GM23338 (cell line): ENCODE measurements at regions not wholly inside any gene's neighbourhood (a gene's known extent, or its start where the extent isn't known, plus 50 kb on each side); places are given as distances from the start of the nearest gene placed in this dataset.

Experiments used
- ATAC-seq: fragments of 200-7000 bp; cut with Tn5 transposase; 3 replicates; pipeline ENCODE4 v1.9.1; 2020
- DNase-seq: peaks from one replicate; pipeline ENCODE4 v3.0.0-alpha.2; 2015; ENCODE audit warnings: low spot score
- H2AFZ ChIP-seq: fragments of 200-600 bp; sonication (generic); 2 replicates; pipeline ENCODE4 v1.8.0; 2016; ENCODE audit warnings: antibody characterized with exemption, mild to moderate bottlenecking, moderate library complexity
- H3F3A ChIP-seq: fragments of 200-600 bp; sonication (generic); replicated peaks from 2 replicates; pipeline ENCODE4 v1.8.0; 2017; ENCODE audit warnings: antibody characterized with exemption, mixed run types, low read depth
- H3K27ac ChIP-seq: fragments of 200-600 bp; sonication (generic); 2 replicates; pipeline ENCODE4 v1.6.1; 2016; ENCODE audit warnings: low read depth
- H3K27me3 ChIP-seq: fragments of 200-600 bp; sonication (generic); 2 replicates; pipeline ENCODE4 v1.8.0; 2016; ENCODE audit warnings: mild to moderate bottlenecking, mixed run types, moderate library complexity; ENCODE audit not compliant: insufficient read depth
- H3K36me3 ChIP-seq: fragments of 200-600 bp; sonication (generic); 2 replicates; pipeline ENCODE4 v1.8.0; 2016; ENCODE audit warnings: mild to moderate bottlenecking; ENCODE audit not compliant: insufficient read depth
- H3K4me1 ChIP-seq: fragments of 200-600 bp; sonication (generic); 2 replicates; pipeline ENCODE4 v1.8.0; 2016; ENCODE audit warnings: mild to moderate bottlenecking, moderate library complexity; ENCODE audit not compliant: insufficient read depth
- H3K4me2 ChIP-seq: fragments of 200-600 bp; sonication (generic); 2 replicates; pipeline ENCODE4 v1.7.1; 2017; ENCODE audit warnings: mixed run types
- H3K4me3 ChIP-seq: fragments of 200-600 bp; sonication (generic); 2 replicates; pipeline ENCODE4 v1.6.1; 2016; ENCODE audit warnings: mixed run types
- H3K79me2 ChIP-seq: fragments of 200-600 bp; sonication (generic); replicated peaks from 2 replicates; pipeline ENCODE4 v1.8.0; 2017; ENCODE audit warnings: mild to moderate bottlenecking; ENCODE audit not compliant: insufficient read depth
- H3K9me2 ChIP-seq: fragments of 200-600 bp; sonication (generic); 2 replicates; pipeline ENCODE4 v1.8.0; 2017; ENCODE audit not compliant: insufficient read depth
- H4K20me1 ChIP-seq: fragments of 200-600 bp; sonication (generic); replicated peaks from 2 replicates; pipeline ENCODE4 v1.8.0; 2017; ENCODE audit warnings: mild to moderate bottlenecking; ENCODE audit not compliant: insufficient read depth
- H3K27ac Mint-ChIP-seq: 2 replicates; pipeline ENCODE4 v1.8.0; 2020; ENCODE audit warnings: inconsistent platforms, mild to moderate bottlenecking, moderate library complexity, mixed read lengths
- H3K27me3 Mint-ChIP-seq: 3 replicates; pipeline ENCODE4 v1.8.0; 2022; ENCODE audit warnings: low read depth, mild to moderate bottlenecking, moderate library complexity, mixed read lengths, inconsistent platforms; ENCODE audit not compliant: insufficient read depth, poor library complexity
- H3K36me3 Mint-ChIP-seq: 3 replicates; pipeline ENCODE4 v1.8.0; 2021; ENCODE audit warnings: low read depth, mild to moderate bottlenecking, inconsistent platforms, moderate library complexity, mixed read lengths
- H3K4me1 Mint-ChIP-seq: 3 replicates; pipeline ENCODE4 v1.8.0; 2020; ENCODE audit warnings: mild to moderate bottlenecking, inconsistent platforms, mixed read lengths
- H3K4me3 Mint-ChIP-seq: 3 replicates; pipeline ENCODE4 v1.8.0; 2021; ENCODE audit warnings: moderate library complexity, mild to moderate bottlenecking, inconsistent platforms, mixed read lengths
- H3K9me3 Mint-ChIP-seq: 3 replicates; pipeline ENCODE4 v1.8.0; 2020; ENCODE audit warnings: moderate library complexity, mild to moderate bottlenecking, inconsistent platforms, mixed read lengths
- CREB1 ChIP-seq: fragments of 250-450 bp; sonication (Bioruptor Pico); IDR thresholded peaks from 2 replicates; pipeline ENCODE4 v1.5.0; 2020; ENCODE audit warnings: low read depth, mild to moderate bottlenecking, moderate library complexity
- JUNB ChIP-seq: IDR thresholded peaks from one replicate; pipeline ENCODE4 v1.6.1; 2016; ENCODE audit warnings: antibody characterized with exemption; ENCODE audit not compliant: unreplicated experiment
- NANOG ChIP-seq: IDR thresholded peaks from 2 replicates; pipeline ENCODE4 v1.6.1; 2016; ENCODE audit warnings: antibody characterized with exemption, borderline replicate concordance
- POLR2AphosphoS5 ChIP-seq: IDR thresholded peaks from 2 replicates; pipeline ENCODE4 v1.6.1; 2016; ENCODE audit warnings: antibody characterized with exemption, low read depth
- STAT1 ChIP-seq: IDR thresholded peaks from one replicate; pipeline ENCODE4 v1.6.1; 2016; ENCODE audit warnings: antibody characterized with exemption; ENCODE audit not compliant: unreplicated experiment
- ZNF114 ChIP-seq: fragments of 250-450 bp; sonication (Bioruptor Pico); IDR thresholded peaks from 2 replicates; pipeline ENCODE4 v1.5.0; 2020; ENCODE audit warnings: mild to moderate bottlenecking, moderate library complexity
- ZNF331 ChIP-seq: fragments of 250-450 bp; sonication (Bioruptor Pico); IDR thresholded peaks from 2 replicates; pipeline ENCODE4 v1.5.0; 2020; ENCODE audit warnings: low read depth, mild to moderate bottlenecking, moderate library complexity
- TF ChIP-seq, protein P1 (sequence below), 2 experiments: fragments of 200-600 bp in 1 of 2; sonication (generic) in 1 of 2; conservative IDR thresholded peaks; 2 replicates each; pipeline versions ENCODE4 v1.5.1 to v1.6.1; 2016 to 2017; ENCODE audit warnings: antibody characterized with exemption in 2 of 2, low read depth in 2 of 2, mild to moderate bottlenecking in 2 of 2, moderate library complexity in 1 of 2
- TF ChIP-seq, protein P2 (sequence below): IDR thresholded peaks from 2 replicates; pipeline ENCODE4 v1.6.1; 2016; ENCODE audit warnings: antibody characterized with exemption
- TF ChIP-seq, protein P3 (sequence below): fragments of 250-450 bp; sonication (Bioruptor Pico); IDR thresholded peaks from 2 replicates; pipeline ENCODE4 v1.5.0; 2020; ENCODE audit warnings: mild to moderate bottlenecking, moderate library complexity
- TF ChIP-seq, protein P4 (sequence below): IDR thresholded peaks from one replicate; pipeline ENCODE4 v1.6.1; 2018; ENCODE audit warnings: antibody characterized with exemption; ENCODE audit not compliant: unreplicated experiment

DNA sequence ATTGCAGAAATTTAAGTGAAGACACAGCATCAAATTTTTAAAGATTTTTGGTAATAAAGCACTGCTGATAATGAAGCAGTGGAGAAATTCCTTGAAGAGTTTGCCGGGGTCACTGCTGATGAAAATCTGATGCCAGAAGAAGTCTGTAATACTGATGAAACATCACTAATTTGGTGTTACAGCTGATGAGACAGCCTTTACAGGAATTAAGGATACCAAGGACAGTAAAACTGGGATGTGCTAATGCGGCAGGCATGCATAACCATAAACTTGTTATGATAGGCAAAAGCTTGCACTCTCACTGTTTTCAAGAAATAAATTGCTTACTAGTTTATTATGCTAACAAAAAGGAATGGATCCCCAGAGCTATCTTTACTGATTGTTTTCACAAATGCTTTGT, 52.9 kb upstream of the VEGFC start:
- ATAC-seq (no peak), DNase-seq (no peak)
- TF ChIP-seq, protein P1, sequence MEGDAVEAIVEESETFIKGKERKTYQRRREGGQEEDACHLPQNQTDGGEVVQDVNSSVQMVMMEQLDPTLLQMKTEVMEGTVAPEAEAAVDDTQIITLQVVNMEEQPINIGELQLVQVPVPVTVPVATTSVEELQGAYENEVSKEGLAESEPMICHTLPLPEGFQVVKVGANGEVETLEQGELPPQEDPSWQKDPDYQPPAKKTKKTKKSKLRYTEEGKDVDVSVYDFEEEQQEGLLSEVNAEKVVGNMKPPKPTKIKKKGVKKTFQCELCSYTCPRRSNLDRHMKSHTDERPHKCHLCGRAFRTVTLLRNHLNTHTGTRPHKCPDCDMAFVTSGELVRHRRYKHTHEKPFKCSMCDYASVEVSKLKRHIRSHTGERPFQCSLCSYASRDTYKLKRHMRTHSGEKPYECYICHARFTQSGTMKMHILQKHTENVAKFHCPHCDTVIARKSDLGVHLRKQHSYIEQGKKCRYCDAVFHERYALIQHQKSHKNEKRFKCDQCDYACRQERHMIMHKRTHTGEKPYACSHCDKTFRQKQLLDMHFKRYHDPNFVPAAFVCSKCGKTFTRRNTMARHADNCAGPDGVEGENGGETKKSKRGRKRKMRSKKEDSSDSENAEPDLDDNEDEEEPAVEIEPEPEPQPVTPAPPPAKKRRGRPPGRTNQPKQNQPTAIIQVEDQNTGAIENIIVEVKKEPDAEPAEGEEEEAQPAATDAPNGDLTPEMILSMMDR (conservative IDR thresholded peaks at IDR 0.05; ENCODE audit: low read depth in 2 of 2): no peak
- TF ChIP-seq NANOG (no peak), ZNF114 (no peak), POLR2AphosphoS5 (no peak), CREB1 (CRISPR knock-in tag) (no peak), STAT1 (no peak), JUNB (no peak), ZNF331 (CRISPR knock-in tag) (no peak)
- TF ChIP-seq, protein P2, sequence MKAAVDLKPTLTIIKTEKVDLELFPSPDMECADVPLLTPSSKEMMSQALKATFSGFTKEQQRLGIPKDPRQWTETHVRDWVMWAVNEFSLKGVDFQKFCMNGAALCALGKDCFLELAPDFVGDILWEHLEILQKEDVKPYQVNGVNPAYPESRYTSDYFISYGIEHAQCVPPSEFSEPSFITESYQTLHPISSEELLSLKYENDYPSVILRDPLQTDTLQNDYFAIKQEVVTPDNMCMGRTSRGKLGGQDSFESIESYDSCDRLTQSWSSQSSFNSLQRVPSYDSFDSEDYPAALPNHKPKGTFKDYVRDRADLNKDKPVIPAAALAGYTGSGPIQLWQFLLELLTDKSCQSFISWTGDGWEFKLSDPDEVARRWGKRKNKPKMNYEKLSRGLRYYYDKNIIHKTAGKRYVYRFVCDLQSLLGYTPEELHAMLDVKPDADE: no peak
- TF ChIP-seq, protein P3, sequence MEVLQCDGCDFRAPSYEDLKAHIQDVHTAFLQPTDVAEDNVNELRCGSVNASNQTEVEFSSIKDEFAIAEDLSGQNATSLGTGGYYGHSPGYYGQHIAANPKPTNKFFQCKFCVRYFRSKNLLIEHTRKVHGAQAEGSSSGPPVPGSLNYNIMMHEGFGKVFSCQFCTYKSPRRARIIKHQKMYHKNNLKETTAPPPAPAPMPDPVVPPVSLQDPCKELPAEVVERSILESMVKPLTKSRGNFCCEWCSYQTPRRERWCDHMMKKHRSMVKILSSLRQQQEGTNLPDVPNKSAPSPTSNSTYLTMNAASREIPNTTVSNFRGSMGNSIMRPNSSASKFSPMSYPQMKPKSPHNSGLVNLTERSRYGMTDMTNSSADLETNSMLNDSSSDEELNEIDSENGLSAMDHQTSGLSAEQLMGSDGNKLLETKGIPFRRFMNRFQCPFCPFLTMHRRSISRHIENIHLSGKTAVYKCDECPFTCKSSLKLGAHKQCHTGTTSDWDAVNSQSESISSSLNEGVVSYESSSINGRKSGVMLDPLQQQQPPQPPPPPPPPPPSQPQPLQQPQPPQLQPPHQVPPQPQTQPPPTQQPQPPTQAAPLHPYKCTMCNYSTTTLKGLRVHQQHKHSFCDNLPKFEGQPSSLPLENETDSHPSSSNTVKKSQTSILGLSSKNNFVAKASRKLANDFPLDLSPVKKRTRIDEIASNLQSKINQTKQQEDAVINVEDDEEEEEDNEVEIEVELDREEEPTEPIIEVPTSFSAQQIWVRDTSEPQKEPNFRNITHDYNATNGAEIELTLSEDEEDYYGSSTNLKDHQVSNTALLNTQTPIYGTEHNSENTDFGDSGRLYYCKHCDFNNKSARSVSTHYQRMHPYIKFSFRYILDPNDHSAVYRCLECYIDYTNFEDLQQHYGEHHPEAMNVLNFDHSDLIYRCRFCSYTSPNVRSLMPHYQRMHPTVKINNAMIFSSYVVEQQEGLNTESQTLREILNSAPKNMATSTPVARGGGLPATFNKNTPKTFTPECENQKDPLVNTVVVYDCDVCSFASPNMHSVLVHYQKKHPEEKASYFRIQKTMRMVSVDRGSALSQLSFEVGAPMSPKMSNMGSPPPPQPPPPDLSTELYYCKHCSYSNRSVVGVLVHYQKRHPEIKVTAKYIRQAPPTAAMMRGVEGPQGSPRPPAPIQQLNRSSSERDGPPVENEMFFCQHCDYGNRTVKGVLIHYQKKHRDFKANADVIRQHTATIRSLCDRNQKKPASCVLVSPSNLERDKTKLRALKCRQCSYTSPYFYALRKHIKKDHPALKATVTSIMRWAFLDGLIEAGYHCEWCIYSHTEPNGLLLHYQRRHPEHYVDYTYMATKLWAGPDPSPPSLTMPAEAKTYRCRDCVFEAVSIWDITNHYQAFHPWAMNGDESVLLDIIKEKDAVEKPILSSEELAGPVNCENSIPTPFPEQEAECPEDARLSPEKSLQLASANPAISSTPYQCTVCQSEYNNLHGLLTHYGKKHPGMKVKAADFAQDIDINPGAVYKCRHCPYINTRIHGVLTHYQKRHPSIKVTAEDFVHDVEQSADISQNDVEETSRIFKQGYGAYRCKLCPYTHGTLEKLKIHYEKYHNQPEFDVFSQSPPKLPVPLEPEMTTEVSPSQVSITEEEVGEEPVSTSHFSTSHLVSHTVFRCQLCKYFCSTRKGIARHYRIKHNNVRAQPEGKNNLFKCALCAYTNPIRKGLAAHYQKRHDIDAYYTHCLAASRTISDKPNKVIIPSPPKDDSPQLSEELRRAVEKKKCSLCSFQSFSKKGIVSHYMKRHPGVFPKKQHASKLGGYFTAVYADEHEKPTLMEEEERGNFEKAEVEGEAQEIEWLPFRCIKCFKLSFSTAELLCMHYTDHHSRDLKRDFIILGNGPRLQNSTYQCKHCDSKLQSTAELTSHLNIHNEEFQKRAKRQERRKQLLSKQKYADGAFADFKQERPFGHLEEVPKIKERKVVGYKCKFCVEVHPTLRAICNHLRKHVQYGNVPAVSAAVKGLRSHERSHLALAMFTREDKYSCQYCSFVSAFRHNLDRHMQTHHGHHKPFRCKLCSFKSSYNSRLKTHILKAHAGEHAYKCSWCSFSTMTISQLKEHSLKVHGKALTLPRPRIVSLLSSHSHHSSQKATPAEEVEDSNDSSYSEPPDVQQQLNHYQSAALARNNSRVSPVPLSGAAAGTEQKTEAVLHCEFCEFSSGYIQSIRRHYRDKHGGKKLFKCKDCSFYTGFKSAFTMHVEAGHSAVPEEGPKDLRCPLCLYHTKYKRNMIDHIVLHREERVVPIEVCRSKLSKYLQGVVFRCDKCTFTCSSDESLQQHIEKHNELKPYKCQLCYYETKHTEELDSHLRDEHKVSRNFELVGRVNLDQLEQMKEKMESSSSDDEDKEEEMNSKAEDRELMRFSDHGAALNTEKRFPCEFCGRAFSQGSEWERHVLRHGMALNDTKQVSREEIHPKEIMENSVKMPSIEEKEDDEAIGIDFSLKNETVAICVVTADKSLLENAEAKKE (CRISPR knock-in tag): no peak
- TF ChIP-seq, protein P4, sequence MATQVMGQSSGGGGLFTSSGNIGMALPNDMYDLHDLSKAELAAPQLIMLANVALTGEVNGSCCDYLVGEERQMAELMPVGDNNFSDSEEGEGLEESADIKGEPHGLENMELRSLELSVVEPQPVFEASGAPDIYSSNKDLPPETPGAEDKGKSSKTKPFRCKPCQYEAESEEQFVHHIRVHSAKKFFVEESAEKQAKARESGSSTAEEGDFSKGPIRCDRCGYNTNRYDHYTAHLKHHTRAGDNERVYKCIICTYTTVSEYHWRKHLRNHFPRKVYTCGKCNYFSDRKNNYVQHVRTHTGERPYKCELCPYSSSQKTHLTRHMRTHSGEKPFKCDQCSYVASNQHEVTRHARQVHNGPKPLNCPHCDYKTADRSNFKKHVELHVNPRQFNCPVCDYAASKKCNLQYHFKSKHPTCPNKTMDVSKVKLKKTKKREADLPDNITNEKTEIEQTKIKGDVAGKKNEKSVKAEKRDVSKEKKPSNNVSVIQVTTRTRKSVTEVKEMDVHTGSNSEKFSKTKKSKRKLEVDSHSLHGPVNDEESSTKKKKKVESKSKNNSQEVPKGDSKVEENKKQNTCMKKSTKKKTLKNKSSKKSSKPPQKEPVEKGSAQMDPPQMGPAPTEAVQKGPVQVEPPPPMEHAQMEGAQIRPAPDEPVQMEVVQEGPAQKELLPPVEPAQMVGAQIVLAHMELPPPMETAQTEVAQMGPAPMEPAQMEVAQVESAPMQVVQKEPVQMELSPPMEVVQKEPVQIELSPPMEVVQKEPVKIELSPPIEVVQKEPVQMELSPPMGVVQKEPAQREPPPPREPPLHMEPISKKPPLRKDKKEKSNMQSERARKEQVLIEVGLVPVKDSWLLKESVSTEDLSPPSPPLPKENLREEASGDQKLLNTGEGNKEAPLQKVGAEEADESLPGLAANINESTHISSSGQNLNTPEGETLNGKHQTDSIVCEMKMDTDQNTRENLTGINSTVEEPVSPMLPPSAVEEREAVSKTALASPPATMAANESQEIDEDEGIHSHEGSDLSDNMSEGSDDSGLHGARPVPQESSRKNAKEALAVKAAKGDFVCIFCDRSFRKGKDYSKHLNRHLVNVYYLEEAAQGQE: no peak
- H3K27me3 ChIP-seq: no peaks in the 10 kb centered on the region
- no peaks in the 10 kb centered on the region for H3K9me2 ChIP-seq
- H3K4me3 Mint-ChIP-seq: no peak overlapping the region
- no peaks in the 10 kb centered on the region for H3K4me1 Mint-ChIP-seq
- H3K4me1 ChIP-seq: no peaks in the 10 kb centered on the region
- no peak overlapping the region for H3K27ac ChIP-seq
- no peak overlapping the region for H3K4me2 ChIP-seq
- H3K79me2 ChIP-seq: no peaks in the 10 kb centered on the region
- no peaks in the 10 kb centered on the region for H3F3A ChIP-seq
- H3K4me3 ChIP-seq: no peak overlapping the region
- no peaks in the 10 kb centered on the region for H3K36me3 Mint-ChIP-seq
- peaks cover 2% of the 10 kb centered on the region for H3K27me3 Mint-ChIP-seq
- no peak overlapping the region for H3K27ac Mint-ChIP-seq
- no peaks in the 10 kb centered on the region for H3K36me3 ChIP-seq
- no peaks in the 10 kb centered on the region for H3K9me3 Mint-ChIP-seq
- no peaks in the 10 kb centered on the region for H4K20me1 ChIP-seq
- no peak overlapping the region for H2AFZ ChIP-seq
